HepG2 (cell line): ENCODE measurements at regions not wholly inside any gene's neighbourhood (a gene's known extent, or its start where the extent isn't known, plus 50 kb on each side); places are given as distances from the start of the nearest gene placed in this dataset.
A peak's percentile ranks its signal among the peaks of the same experiment; 100 is the strongest.

Experiments
- BORCS8-MEF2B ChIP-seq: sonication (generic); formaldehyde crosslinking; IDR thresholded peaks from 2 replicates; pipeline ENCODE4 v1.8.0; 2022; ENCODE audit warnings: mild to moderate bottlenecking, missing genetic modification reagents
- FOXA3 ChIP-seq: IDR thresholded peaks from 2 replicates; pipeline ENCODE4 v1.6.1; 2016; ENCODE audit warnings: missing genetic modification reagents, missing compliant biosample characterization
- ZNF879 ChIP-seq: sonication (generic); formaldehyde crosslinking; IDR thresholded peaks from 2 replicates; pipeline ENCODE4 v1.8.1; 2023; ENCODE audit warnings: missing genetic modification reagents
- TF ChIP-seq, protein P1 (sequence below): sonication (generic); formaldehyde crosslinking; IDR thresholded peaks from 2 replicates; pipeline ENCODE4 v1.5.1; 2020; ENCODE audit warnings: mild to moderate bottlenecking, missing genetic modification reagents, moderate library complexity
- TF ChIP-seq, protein P2 (sequence below): sonication (generic); formaldehyde crosslinking; IDR thresholded peaks from 2 replicates; pipeline ENCODE4 v1.5.1; 2020; ENCODE audit warnings: mild to moderate bottlenecking, missing genetic modification reagents, borderline replicate concordance
- TF ChIP-seq, protein P3 (sequence below): sonication (generic); formaldehyde crosslinking; IDR thresholded peaks from 2 replicates; pipeline ENCODE4 v1.4.0; 2020; ENCODE audit warnings: missing genetic modification reagents, borderline replicate concordance
- TF ChIP-seq, protein P4 (sequence below): sonication (generic); formaldehyde crosslinking; IDR thresholded peaks from 2 replicates; pipeline ENCODE4 v1.9.0; 2022; ENCODE audit warnings: missing genetic modification reagents, mild to moderate bottlenecking, borderline replicate concordance

DNA sequence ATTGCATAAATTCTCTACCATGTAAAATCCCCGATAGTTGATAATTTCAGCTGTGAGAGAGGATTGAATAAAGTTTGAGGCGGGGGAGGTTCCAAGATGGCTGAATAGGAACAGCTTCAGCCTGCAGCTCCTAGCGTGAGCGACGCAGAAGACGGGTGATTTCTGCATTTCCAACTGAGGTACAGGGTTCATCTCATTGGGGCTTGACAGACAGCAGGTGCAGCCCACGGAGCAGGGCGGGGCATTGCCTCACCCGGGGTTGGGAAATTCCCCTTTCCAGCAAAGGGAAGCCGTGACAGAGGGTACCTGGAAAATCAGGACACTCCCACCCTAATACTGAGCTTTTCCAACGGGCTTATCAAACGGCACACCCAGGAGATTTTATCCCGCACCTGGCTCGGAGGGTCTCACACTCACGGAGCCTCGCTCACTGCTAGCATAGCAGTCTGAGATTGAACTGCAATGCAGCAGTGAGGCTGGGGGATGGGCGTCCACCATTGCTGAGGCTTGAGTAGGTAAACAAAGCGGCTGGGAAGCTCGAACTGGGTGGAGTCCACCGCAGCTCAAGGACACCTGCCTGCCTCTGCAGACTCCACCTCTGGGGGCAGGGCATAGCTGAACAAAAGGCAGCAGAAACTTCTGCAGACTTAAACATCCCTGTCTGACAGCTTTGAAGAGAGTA is 1261.6 kb upstream of the DDX18 start (continued):
- TF ChIP-seq, protein P1, sequence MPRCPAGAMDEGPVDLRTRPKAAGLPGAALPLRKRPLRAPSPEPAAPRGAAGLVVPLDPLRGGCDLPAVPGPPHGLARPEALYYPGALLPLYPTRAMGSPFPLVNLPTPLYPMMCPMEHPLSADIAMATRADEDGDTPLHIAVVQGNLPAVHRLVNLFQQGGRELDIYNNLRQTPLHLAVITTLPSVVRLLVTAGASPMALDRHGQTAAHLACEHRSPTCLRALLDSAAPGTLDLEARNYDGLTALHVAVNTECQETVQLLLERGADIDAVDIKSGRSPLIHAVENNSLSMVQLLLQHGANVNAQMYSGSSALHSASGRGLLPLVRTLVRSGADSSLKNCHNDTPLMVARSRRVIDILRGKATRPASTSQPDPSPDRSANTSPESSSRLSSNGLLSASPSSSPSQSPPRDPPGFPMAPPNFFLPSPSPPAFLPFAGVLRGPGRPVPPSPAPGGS: 0 out of 2 replicates have a peak, but pooled peaks have one; percentile 25
- TF ChIP-seq, protein P2, sequence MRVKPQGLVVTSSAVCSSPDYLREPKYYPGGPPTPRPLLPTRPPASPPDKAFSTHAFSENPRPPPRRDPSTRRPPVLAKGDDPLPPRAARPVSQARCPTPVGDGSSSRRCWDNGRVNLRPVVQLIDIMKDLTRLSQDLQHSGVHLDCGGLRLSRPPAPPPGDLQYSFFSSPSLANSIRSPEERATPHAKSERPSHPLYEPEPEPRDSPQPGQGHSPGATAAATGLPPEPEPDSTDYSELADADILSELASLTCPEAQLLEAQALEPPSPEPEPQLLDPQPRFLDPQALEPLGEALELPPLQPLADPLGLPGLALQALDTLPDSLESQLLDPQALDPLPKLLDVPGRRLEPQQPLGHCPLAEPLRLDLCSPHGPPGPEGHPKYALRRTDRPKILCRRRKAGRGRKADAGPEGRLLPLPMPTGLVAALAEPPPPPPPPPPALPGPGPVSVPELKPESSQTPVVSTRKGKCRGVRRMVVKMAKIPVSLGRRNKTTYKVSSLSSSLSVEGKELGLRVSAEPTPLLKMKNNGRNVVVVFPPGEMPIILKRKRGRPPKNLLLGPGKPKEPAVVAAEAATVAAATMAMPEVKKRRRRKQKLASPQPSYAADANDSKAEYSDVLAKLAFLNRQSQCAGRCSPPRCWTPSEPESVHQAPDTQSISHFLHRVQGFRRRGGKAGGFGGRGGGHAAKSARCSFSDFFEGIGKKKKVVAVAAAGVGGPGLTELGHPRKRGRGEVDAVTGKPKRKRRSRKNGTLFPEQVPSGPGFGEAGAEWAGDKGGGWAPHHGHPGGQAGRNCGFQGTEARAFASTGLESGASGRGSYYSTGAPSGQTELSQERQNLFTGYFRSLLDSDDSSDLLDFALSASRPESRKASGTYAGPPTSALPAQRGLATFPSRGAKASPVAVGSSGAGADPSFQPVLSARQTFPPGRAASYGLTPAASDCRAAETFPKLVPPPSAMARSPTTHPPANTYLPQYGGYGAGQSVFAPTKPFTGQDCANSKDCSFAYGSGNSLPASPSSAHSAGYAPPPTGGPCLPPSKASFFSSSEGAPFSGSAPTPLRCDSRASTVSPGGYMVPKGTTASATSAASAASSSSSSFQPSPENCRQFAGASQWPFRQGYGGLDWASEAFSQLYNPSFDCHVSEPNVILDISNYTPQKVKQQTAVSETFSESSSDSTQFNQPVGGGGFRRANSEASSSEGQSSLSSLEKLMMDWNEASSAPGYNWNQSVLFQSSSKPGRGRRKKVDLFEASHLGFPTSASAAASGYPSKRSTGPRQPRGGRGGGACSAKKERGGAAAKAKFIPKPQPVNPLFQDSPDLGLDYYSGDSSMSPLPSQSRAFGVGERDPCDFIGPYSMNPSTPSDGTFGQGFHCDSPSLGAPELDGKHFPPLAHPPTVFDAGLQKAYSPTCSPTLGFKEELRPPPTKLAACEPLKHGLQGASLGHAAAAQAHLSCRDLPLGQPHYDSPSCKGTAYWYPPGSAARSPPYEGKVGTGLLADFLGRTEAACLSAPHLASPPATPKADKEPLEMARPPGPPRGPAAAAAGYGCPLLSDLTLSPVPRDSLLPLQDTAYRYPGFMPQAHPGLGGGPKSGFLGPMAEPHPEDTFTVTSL (CRISPR knock-in tag): peak; percentile 14; the same call in 1 of the 2 replicates
- TF ChIP-seq, protein P3, sequence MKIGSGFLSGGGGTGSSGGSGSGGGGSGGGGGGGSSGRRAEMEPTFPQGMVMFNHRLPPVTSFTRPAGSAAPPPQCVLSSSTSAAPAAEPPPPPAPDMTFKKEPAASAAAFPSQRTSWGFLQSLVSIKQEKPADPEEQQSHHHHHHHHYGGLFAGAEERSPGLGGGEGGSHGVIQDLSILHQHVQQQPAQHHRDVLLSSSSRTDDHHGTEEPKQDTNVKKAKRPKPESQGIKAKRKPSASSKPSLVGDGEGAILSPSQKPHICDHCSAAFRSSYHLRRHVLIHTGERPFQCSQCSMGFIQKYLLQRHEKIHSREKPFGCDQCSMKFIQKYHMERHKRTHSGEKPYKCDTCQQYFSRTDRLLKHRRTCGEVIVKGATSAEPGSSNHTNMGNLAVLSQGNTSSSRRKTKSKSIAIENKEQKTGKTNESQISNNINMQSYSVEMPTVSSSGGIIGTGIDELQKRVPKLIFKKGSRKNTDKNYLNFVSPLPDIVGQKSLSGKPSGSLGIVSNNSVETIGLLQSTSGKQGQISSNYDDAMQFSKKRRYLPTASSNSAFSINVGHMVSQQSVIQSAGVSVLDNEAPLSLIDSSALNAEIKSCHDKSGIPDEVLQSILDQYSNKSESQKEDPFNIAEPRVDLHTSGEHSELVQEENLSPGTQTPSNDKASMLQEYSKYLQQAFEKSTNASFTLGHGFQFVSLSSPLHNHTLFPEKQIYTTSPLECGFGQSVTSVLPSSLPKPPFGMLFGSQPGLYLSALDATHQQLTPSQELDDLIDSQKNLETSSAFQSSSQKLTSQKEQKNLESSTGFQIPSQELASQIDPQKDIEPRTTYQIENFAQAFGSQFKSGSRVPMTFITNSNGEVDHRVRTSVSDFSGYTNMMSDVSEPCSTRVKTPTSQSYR (CRISPR knock-in tag): peak; percentile 87; the same call in 1 of the 2 replicates
- 0 out of 2 replicates have a peak, but pooled peaks have one; percentile 52 for TF ChIP-seq ZNF879 (CRISPR knock-in tag)
- TF ChIP-seq BORCS8-MEF2B: 0 out of 2 replicates have a peak, but pooled peaks have one; percentile 45
- TF ChIP-seq FOXA3 (CRISPR knock-in tag): peak; percentile 68
- TF ChIP-seq, protein P4, sequence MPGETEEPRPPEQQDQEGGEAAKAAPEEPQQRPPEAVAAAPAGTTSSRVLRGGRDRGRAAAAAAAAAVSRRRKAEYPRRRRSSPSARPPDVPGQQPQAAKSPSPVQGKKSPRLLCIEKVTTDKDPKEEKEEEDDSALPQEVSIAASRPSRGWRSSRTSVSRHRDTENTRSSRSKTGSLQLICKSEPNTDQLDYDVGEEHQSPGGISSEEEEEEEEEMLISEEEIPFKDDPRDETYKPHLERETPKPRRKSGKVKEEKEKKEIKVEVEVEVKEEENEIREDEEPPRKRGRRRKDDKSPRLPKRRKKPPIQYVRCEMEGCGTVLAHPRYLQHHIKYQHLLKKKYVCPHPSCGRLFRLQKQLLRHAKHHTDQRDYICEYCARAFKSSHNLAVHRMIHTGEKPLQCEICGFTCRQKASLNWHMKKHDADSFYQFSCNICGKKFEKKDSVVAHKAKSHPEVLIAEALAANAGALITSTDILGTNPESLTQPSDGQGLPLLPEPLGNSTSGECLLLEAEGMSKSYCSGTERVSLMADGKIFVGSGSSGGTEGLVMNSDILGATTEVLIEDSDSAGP: 0 out of 2 replicates have a peak, but pooled peaks have one; percentile 15
